Muscle layer of duodenum (tissue), 2 donors: ENCODE measurements at regions not wholly inside any gene's neighbourhood (a gene's known extent, or its start where the extent isn't known, plus 50 kb on each side); places are given as distances from the start of the nearest gene placed in this dataset.
"Not testable (repeated sequence)": the region's sequence is repeated elsewhere in the genome, so short reads cannot be mapped to it uniquely, and the experiment has no call there.

Experiments used
- H3K27ac ChIP-seq: one replicate; pipeline ENCODE4 v1.7.0; 2013; ENCODE audit warnings: mild to moderate bottlenecking, low read length
- H3K27me3 ChIP-seq: one replicate; pipeline ENCODE4 v1.7.0; 2013; ENCODE audit warnings: low read depth, mild to moderate bottlenecking, control low read depth, low read length
- H3K36me3 ChIP-seq, 2 donors: one replicate each; pipeline ENCODE4 v1.7.0; 2013; ENCODE audit warnings: low read length in 2 of 2, control low read depth in 1 of 2, mild to moderate bottlenecking in 1 of 2; ENCODE audit not compliant: insufficient read depth in 2 of 2, control insufficient read depth in 1 of 2
- H3K4me1 ChIP-seq, 2 donors: one replicate each; pipeline ENCODE4 v1.7.0; 2013; ENCODE audit warnings: low read length in 2 of 2, mild to moderate bottlenecking in 2 of 2, control low read depth in 1 of 2, moderate library complexity in 1 of 2; ENCODE audit not compliant: insufficient read depth in 2 of 2, control insufficient read depth in 1 of 2
- H3K4me3 ChIP-seq, 2 donors: one replicate each; pipeline ENCODE4 v1.7.0; 2013; ENCODE audit warnings: low read length in 2 of 2, low read depth in 1 of 2, mild to moderate bottlenecking in 1 of 2
- H3K9me3 ChIP-seq, 2 donors: one replicate each; pipeline ENCODE4 v1.7.0; 2013; ENCODE audit warnings: low read length in 2 of 2, control low read depth in 1 of 2, mild to moderate bottlenecking in 1 of 2; ENCODE audit not compliant: control insufficient read depth in 1 of 2
- donor health status: healthy.

DNA sequence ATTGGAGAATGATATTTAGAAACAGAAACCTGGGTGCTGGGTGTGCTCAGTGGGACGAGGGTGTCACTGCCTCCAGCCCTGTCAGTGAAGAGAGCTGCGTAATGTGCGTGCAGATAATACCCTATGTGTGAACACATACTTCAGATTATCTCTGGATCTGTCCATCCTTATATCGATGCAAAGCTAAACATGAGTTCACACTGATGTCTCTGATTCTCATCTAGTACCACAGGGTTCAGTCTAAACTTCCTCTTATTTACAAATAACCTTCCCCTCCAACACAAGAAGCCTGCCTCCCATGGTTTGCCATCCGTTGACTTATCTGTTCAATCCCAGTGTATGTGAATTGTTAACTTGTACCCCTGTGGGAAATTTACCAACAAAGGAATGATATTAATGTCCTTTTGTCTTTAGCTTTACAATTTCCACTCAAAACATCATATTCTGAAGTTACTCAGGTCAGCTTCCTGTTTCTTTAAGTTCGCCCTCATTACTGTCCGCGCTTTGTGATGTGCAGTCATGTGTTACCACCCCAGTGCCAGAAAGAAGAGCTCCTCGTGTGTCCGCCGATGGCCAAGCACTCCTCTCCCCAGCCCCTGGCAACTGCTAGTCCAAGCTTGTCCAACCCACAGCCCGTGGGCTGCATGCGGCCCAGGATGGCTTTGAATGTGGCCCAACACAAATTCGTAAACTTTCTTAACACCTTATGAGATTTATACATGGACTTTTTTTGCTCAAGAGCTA lies 108.2 kb downstream of the RTP5 start:
- Histone ChIP-seq H3K9me3 (peaks cover 0 to 4% of the 10 kb centered on the region in 2 donors), H3K27me3 (no peaks in the 10 kb centered on the region), H3K4me1 (no peaks in the 10 kb centered on the region), H3K4me3 (no peak overlapping the region), H3K27ac (no peak overlapping the region), H3K36me3 (peaks cover 0 to 2% of the 10 kb centered on the region in 2 donors)

DNA sequence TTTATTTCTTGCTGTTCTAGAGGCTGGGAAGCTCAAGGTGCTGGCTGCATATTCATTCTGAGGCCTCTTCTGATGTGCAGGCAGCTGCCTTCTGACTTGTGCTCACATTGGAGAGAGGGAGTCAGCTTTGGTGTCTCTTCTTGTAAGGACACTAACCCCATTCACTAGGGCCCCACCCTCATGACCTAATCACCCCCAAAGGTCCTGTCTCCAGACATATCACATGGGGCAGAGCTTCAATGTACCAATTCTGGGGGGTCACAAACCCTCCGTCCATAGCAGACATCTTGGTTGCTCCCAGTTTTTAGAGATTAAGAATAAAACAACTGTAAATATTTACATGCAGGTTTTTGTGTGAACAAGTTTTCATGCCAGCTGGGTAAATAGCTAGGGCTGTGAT lies 109.1 kb downstream of the RTP5 start:
- H3K4me3 ChIP-seq: no peak overlapping the region
- H3K4me1 ChIP-seq: no peaks in the 10 kb centered on the region
- H3K27ac ChIP-seq: no peak overlapping the region
- no peaks in the 10 kb centered on the region for H3K36me3 ChIP-seq
- H3K27me3 ChIP-seq: no peaks in the 10 kb centered on the region
- H3K9me3 ChIP-seq: peaks cover 0 to 4% of the 10 kb centered on the region in 2 donors

- H3K9me3 ChIP-seq: peaks cover 0 to 4% of the 10 kb centered on the region in 2 donors
- H3K27ac ChIP-seq: no peak overlapping the region
- no peaks in the 10 kb centered on the region for H3K4me1 ChIP-seq
- H3K4me3 ChIP-seq: no peak overlapping the region
- no peaks in the 10 kb centered on the region for H3K27me3 ChIP-seq
- H3K36me3 ChIP-seq: no peaks in the 10 kb centered on the region
Measured at GRCh38 chr2:241980193-241980592, 110.7 kb downstream of the RTP5 start.

GRCh38 chr2:241981076-241981700 lies 111.7 kb downstream of the RTP5 start:
- Histone ChIP-seq H3K4me1 (no peaks in the 10 kb centered on the region), H3K4me3 (no peak overlapping the region), H3K27ac (no peak overlapping the region), H3K9me3 (peaks cover 0 to 4% of the 10 kb centered on the region in 2 donors), H3K27me3 (no peaks in the 10 kb centered on the region), H3K36me3 (no peaks in the 10 kb centered on the region)

DNA sequence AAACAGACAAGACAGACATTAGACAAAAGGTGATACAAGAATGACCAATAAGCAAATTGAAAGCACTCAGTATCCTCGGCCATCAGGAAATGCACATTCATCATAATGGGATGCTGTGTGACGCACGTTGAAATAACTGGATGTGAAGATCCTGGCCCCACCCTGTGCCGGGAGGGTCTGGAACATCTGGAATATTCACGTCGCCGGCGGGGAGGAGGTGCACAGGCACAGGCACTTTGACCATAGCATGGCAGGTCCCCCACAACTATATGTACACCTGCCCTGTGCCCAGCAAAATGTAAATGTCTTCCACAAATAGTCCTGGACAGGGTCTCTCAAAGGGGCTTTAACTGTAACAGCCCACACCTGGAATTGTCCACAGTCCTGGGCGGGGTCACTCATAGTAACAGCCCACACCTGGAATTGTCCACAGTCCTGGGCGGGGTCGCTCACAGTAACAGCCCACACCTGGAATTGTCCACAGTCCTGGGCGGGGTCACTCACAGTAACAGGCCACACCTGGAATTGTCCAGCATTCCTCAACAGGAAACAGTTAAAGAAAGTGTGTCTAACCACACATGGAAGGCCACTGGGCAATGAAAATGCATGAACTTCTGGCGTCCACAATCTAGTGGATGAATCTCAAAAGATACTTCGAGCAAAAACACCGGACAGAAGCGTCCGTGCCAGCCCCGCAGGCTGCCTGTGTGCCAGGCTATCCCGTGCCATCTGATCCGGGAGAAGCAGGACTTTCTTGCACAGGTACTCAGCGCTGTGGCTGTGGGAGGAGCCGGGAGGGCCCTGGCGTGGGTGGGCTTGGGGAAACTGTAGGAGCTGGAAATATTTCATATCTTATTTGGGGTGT lies 113.4 kb downstream of the RTP5 start:
- no peak overlapping the region for H3K4me3 ChIP-seq
- no peaks in the 10 kb centered on the region for H3K36me3 ChIP-seq
- H3K4me1 ChIP-seq: no peaks in the 10 kb centered on the region
- no peaks in the 10 kb centered on the region for H3K27me3 ChIP-seq
- no peak overlapping the region for H3K27ac ChIP-seq
- H3K9me3 ChIP-seq: peaks cover 0 to 4% of the 10 kb centered on the region in 2 donors

DNA sequence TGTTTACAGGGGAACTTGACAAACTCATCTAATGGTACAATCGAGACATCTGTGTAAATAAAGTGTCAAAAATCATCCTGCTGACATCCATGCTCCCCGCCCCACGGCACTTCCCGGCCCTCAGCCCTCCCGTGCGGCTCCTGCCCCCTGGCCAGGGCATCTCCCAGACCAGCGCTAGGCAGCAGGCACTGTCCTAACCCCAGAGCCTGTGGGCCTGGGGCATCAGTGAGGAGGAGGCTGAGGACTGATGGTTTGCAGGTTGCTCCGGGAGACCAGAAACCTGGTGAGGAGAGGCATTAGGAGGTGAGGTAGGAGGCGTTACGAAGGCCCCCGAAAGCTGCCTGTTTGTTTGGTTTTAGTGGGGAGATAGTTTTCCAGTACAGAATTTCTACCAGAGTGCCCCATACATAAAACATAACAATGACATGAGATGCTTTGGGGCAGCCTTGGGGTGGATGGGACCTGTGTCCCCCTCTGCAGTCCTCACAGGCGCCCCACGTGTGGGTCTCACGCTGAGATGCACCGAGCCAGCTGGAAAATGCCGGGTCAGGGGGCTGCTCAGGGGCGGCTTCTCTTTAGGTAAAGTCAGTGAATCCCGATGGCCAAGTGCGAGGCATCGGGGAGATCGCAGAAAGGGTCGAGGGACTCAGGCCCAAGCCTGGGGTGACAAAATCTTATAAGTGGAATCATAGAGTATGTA lies 114.2 kb downstream of the RTP5 start:
- Histone ChIP-seq H3K36me3 (no peaks in the 10 kb centered on the region), H3K9me3 (peaks cover 0 to under 1% of the 10 kb centered on the region in 2 donors), H3K27me3 (no peaks in the 10 kb centered on the region), H3K4me1 (no peaks in the 10 kb centered on the region), H3K27ac (no peak overlapping the region), H3K4me3 (no peak overlapping the region)

- Histone ChIP-seq H3K36me3 (no peaks in the 10 kb centered on the region), H3K27me3 (no peaks in the 10 kb centered on the region), H3K27ac (no peak overlapping the region), H3K4me3 (no peak overlapping the region), H3K4me1 (no peaks in the 10 kb centered on the region), H3K9me3 (no peaks in the 10 kb centered on the region)
Measured at GRCh38 chr2:241984271-241984655, 114.7 kb downstream of the RTP5 start.

- Histone ChIP-seq H3K9me3 (no peaks in the 10 kb centered on the region), H3K36me3 (no peaks in the 10 kb centered on the region), H3K27me3 (no peaks in the 10 kb centered on the region), H3K4me3 (no peak overlapping the region), H3K4me1 (no peaks in the 10 kb centered on the region), H3K27ac (no peak overlapping the region)
Measured at GRCh38 chr2:241984658-241985057, 115.1 kb downstream of the RTP5 start.

GRCh38 chr2:241985161-241985985 lies 115.8 kb downstream of the RTP5 start:
- H3K4me1 ChIP-seq, H3K27me3 ChIP-seq, H3K9me3 ChIP-seq, H3K36me3 ChIP-seq, H3K4me3 ChIP-seq, H3K27ac ChIP-seq: not testable (repeated sequence)

DNA sequence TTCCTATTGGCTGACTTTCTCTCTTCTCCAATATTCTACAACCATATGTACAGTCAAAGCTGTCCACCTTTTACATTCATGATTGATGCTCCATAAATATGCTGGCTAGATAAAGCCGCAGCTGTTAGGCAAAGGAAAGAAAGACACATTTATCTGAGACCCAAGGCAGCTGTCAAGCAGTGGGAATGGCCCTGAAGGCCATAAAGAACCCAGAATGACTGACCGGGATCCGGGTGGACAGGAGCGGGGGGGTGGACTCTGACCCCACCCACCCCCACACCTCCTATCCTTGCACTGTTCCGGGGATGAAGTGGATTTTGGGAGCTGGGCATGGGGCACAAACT lies 116.4 kb downstream of the RTP5 start:
- H3K9me3 ChIP-seq: no peaks in the 10 kb centered on the region
- H3K36me3 ChIP-seq: no peaks in the 10 kb centered on the region
- H3K27me3 ChIP-seq: no peaks in the 10 kb centered on the region
- no peaks in the 10 kb centered on the region for H3K4me1 ChIP-seq
- no peak overlapping the region for H3K27ac ChIP-seq
- H3K4me3 ChIP-seq: no peak overlapping the region
